ENCODE measurements at regions not wholly inside any gene's neighbourhood (a gene's known extent, or its start where the extent isn't known, plus 50 kb on each side); places are given as distances from the start of the nearest gene placed in this dataset.

- TF ChIP-seq, protein P1, sequence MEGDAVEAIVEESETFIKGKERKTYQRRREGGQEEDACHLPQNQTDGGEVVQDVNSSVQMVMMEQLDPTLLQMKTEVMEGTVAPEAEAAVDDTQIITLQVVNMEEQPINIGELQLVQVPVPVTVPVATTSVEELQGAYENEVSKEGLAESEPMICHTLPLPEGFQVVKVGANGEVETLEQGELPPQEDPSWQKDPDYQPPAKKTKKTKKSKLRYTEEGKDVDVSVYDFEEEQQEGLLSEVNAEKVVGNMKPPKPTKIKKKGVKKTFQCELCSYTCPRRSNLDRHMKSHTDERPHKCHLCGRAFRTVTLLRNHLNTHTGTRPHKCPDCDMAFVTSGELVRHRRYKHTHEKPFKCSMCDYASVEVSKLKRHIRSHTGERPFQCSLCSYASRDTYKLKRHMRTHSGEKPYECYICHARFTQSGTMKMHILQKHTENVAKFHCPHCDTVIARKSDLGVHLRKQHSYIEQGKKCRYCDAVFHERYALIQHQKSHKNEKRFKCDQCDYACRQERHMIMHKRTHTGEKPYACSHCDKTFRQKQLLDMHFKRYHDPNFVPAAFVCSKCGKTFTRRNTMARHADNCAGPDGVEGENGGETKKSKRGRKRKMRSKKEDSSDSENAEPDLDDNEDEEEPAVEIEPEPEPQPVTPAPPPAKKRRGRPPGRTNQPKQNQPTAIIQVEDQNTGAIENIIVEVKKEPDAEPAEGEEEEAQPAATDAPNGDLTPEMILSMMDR (conservative IDR thresholded peaks at IDR 0.05; ENCODE audit: low read depth in 2 of 2) = no peak
- TF ChIP-seq EZH2 (IDR thresholded peaks at IDR 0.05; ENCODE audit: low read depth, unreplicated experiment) = no peak
- TF ChIP-seq, protein P2, sequence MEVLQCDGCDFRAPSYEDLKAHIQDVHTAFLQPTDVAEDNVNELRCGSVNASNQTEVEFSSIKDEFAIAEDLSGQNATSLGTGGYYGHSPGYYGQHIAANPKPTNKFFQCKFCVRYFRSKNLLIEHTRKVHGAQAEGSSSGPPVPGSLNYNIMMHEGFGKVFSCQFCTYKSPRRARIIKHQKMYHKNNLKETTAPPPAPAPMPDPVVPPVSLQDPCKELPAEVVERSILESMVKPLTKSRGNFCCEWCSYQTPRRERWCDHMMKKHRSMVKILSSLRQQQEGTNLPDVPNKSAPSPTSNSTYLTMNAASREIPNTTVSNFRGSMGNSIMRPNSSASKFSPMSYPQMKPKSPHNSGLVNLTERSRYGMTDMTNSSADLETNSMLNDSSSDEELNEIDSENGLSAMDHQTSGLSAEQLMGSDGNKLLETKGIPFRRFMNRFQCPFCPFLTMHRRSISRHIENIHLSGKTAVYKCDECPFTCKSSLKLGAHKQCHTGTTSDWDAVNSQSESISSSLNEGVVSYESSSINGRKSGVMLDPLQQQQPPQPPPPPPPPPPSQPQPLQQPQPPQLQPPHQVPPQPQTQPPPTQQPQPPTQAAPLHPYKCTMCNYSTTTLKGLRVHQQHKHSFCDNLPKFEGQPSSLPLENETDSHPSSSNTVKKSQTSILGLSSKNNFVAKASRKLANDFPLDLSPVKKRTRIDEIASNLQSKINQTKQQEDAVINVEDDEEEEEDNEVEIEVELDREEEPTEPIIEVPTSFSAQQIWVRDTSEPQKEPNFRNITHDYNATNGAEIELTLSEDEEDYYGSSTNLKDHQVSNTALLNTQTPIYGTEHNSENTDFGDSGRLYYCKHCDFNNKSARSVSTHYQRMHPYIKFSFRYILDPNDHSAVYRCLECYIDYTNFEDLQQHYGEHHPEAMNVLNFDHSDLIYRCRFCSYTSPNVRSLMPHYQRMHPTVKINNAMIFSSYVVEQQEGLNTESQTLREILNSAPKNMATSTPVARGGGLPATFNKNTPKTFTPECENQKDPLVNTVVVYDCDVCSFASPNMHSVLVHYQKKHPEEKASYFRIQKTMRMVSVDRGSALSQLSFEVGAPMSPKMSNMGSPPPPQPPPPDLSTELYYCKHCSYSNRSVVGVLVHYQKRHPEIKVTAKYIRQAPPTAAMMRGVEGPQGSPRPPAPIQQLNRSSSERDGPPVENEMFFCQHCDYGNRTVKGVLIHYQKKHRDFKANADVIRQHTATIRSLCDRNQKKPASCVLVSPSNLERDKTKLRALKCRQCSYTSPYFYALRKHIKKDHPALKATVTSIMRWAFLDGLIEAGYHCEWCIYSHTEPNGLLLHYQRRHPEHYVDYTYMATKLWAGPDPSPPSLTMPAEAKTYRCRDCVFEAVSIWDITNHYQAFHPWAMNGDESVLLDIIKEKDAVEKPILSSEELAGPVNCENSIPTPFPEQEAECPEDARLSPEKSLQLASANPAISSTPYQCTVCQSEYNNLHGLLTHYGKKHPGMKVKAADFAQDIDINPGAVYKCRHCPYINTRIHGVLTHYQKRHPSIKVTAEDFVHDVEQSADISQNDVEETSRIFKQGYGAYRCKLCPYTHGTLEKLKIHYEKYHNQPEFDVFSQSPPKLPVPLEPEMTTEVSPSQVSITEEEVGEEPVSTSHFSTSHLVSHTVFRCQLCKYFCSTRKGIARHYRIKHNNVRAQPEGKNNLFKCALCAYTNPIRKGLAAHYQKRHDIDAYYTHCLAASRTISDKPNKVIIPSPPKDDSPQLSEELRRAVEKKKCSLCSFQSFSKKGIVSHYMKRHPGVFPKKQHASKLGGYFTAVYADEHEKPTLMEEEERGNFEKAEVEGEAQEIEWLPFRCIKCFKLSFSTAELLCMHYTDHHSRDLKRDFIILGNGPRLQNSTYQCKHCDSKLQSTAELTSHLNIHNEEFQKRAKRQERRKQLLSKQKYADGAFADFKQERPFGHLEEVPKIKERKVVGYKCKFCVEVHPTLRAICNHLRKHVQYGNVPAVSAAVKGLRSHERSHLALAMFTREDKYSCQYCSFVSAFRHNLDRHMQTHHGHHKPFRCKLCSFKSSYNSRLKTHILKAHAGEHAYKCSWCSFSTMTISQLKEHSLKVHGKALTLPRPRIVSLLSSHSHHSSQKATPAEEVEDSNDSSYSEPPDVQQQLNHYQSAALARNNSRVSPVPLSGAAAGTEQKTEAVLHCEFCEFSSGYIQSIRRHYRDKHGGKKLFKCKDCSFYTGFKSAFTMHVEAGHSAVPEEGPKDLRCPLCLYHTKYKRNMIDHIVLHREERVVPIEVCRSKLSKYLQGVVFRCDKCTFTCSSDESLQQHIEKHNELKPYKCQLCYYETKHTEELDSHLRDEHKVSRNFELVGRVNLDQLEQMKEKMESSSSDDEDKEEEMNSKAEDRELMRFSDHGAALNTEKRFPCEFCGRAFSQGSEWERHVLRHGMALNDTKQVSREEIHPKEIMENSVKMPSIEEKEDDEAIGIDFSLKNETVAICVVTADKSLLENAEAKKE (CRISPR knock-in tag; IDR thresholded peaks at IDR 0.05) = no peak
- no peak for TF ChIP-seq EZH2phosphoT487 (IDR thresholded peaks at IDR 0.05; ENCODE audit: unreplicated experiment)
These were observed 179.4 kb upstream of the IRX6 start (continued) for GRCh38 chr16:55144651-55145050.

DNA sequence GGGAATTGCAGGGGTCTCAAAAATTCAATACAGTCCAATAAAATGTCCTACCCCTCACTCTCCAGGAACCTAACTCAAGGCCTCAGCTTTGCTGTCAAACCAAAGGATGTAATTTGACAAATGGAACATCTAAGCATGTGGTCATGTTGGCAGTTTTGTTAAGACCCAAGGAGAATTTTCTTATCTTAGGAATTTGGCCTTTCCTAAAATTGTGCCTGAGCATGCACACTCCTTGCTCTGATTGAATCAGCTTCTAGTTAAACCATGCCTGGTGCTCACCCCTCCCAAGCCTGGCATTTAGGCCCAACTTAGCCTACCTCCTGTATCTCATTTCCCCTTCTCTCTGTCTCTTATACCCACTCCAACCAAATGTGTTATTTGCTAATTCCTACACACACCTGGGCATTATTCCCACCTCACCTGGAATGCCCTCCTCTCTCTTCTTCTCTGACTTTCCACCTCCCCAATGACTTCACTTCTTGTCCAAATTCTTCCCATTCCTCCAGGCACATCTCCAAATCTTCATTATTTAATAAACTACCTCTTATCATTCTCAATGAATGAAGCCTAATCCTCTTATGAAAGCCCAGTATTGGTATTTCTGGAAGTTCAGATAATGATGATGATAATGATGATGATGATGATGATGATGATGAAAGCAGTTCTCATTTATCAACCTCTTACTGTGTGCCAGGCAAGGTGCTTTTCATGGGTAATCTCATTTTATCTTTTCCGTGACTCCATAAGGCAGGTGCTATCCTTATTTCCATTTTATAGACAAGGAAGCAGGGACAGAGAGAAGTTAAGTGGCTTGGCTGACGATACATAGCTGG is 178.0 kb upstream of the IRX6 start:
- DNase-seq (ENCODE audit: low spot score) (no peak), ATAC-seq (no peak)
- Mint-ChIP-seq H3K27me3 (ENCODE audit: insufficient read depth, low read depth, poor library complexity) (peaks cover 2% of the 10 kb centered on the region), H3K36me3 (ENCODE audit: low read depth) (no peaks in the 10 kb centered on the region), H3K27ac (no peak overlapping the region), H3K9me3 (no peaks in the 10 kb centered on the region), H3K4me1 (peaks cover 11% of the 10 kb centered on the region), H3K4me3 (no peak overlapping the region)
- Histone ChIP-seq H3K27me3 (ENCODE audit: insufficient read depth) (no peaks in the 10 kb centered on the region), H3K9me2 (ENCODE audit: insufficient read depth) (peaks cover 22% of the 10 kb centered on the region), H3K4me3 (no peak overlapping the region), H3K4me2 (no peak overlapping the region), H3K79me2 (replicated peaks; ENCODE audit: insufficient read depth) (no peaks in the 10 kb centered on the region), H3K27ac (ENCODE audit: low read depth) (no peak overlapping the region), H2AFZ (no peak overlapping the region), H4K20me1 (replicated peaks; ENCODE audit: insufficient read depth) (no peaks in the 10 kb centered on the region), H3F3A (replicated peaks; ENCODE audit: low read depth) (no peaks in the 10 kb centered on the region), H3K4me1 (ENCODE audit: insufficient read depth) (no peaks in the 10 kb centered on the region), H3K36me3 (ENCODE audit: insufficient read depth) (no peaks in the 10 kb centered on the region)
- TF ChIP-seq JUNB (IDR thresholded peaks at IDR 0.05; ENCODE audit: unreplicated experiment) (no peak), NANOG (IDR thresholded peaks at IDR 0.05; ENCODE audit: borderline replicate concordance) (no peak)
- TF ChIP-seq, protein P3, sequence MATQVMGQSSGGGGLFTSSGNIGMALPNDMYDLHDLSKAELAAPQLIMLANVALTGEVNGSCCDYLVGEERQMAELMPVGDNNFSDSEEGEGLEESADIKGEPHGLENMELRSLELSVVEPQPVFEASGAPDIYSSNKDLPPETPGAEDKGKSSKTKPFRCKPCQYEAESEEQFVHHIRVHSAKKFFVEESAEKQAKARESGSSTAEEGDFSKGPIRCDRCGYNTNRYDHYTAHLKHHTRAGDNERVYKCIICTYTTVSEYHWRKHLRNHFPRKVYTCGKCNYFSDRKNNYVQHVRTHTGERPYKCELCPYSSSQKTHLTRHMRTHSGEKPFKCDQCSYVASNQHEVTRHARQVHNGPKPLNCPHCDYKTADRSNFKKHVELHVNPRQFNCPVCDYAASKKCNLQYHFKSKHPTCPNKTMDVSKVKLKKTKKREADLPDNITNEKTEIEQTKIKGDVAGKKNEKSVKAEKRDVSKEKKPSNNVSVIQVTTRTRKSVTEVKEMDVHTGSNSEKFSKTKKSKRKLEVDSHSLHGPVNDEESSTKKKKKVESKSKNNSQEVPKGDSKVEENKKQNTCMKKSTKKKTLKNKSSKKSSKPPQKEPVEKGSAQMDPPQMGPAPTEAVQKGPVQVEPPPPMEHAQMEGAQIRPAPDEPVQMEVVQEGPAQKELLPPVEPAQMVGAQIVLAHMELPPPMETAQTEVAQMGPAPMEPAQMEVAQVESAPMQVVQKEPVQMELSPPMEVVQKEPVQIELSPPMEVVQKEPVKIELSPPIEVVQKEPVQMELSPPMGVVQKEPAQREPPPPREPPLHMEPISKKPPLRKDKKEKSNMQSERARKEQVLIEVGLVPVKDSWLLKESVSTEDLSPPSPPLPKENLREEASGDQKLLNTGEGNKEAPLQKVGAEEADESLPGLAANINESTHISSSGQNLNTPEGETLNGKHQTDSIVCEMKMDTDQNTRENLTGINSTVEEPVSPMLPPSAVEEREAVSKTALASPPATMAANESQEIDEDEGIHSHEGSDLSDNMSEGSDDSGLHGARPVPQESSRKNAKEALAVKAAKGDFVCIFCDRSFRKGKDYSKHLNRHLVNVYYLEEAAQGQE (IDR thresholded peaks at IDR 0.05; ENCODE audit: unreplicated experiment) = no peak
- TF ChIP-seq, protein P4, sequence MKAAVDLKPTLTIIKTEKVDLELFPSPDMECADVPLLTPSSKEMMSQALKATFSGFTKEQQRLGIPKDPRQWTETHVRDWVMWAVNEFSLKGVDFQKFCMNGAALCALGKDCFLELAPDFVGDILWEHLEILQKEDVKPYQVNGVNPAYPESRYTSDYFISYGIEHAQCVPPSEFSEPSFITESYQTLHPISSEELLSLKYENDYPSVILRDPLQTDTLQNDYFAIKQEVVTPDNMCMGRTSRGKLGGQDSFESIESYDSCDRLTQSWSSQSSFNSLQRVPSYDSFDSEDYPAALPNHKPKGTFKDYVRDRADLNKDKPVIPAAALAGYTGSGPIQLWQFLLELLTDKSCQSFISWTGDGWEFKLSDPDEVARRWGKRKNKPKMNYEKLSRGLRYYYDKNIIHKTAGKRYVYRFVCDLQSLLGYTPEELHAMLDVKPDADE (IDR thresholded peaks at IDR 0.05) = no peak
